Spleen (tissue), 11 donors: ENCODE measurements at regions not wholly inside any gene's neighbourhood (a gene's known extent, or its start where the extent isn't known, plus 50 kb on each side); places are given as distances from the start of the nearest gene placed in this dataset.
"Not testable (repeated sequence)": the region's sequence is repeated elsewhere in the genome, so short reads cannot be mapped to it uniquely, and the experiment has no call there.

Source experiments
- DNase-seq: peaks from one replicate; pipeline ENCODE4 v3.0.0-alpha.2; 2020
- H3K27ac ChIP-seq, 8 donors: fragments of 200-600 bp; sonication (generic) in 7 of 8; 1 replicate in 4 of 8; 2 replicates in 4 of 8; pipeline versions ENCODE4 v1.5.0 to v1.8.0; 2016 to 2021; ENCODE audit warnings: inconsistent platforms in 4 of 8, mild to moderate bottlenecking in 4 of 8, moderate library complexity in 1 of 8
- H3K27me3 ChIP-seq, 7 donors: fragments of 200-600 bp; sonication (generic) in 6 of 7; replicated peaks in 1 of 7; 1 replicate in 4 of 7; 2 replicates in 3 of 7; pipeline versions ENCODE4 v1.5.0 to v1.8.0; 2016 to 2021; ENCODE audit warnings: inconsistent platforms in 3 of 7, mild to moderate bottlenecking in 1 of 7
- H3K36me3 ChIP-seq, 6 donors: fragments of 200-600 bp; sonication (generic) in 5 of 6; 1 replicate in 4 of 6; 2 replicates in 2 of 6; pipeline versions ENCODE4 v1.5.0 to v1.8.0; 2016 to 2021; ENCODE audit warnings: inconsistent platforms in 2 of 6
- H3K4me1 ChIP-seq, 6 donors: fragments of 200-600 bp; sonication (generic) in 5 of 6; 1 replicate in 3 of 6; 2 replicates in 3 of 6; pipeline versions ENCODE4 v1.5.0 to v1.8.0; 2016 to 2021; ENCODE audit warnings: inconsistent platforms in 3 of 6
- H3K4me3 ChIP-seq, 8 donors: fragments of 200-600 bp; sonication (generic) in 7 of 8; 1 replicate in 4 of 8; 2 replicates in 4 of 8; pipeline versions ENCODE4 v1.5.0 to v1.8.0; 2016 to 2021; ENCODE audit warnings: inconsistent platforms in 4 of 8, mild to moderate bottlenecking in 4 of 8, moderate library complexity in 2 of 8
- H3K9me3 ChIP-seq, 8 donors: fragments of 200-600 bp; sonication (generic) in 7 of 8; 1 replicate in 4 of 8; 2 replicates in 4 of 8; pipeline versions ENCODE4 v1.5.0 to v1.8.0; 2016 to 2021; ENCODE audit warnings: inconsistent platforms in 4 of 8
- CTCF ChIP-seq, 11 experiments: fragments of 200-600 bp in 7 of 11; fragments of 450-650 bp in 4 of 11; sonication (generic) in 4 of 11; IDR thresholded peaks in 8 of 11; conservative IDR thresholded peaks in 3 of 11; 1 replicate in 7 of 11; 2 replicates in 4 of 11; pipeline versions ENCODE4 v1.4.0 to v1.8.0; 2016 to 2021; ENCODE audit warnings: antibody characterized with exemption in 11 of 11, inconsistent platforms in 4 of 11, mild to moderate bottlenecking in 1 of 11
- POLR2A ChIP-seq, 3 donors: fragments of 450-650 bp; IDR thresholded peaks; one replicate each; pipeline ENCODE4 v1.5.1; 2017; ENCODE audit warnings: antibody characterized with exemption in 3 of 3, mild to moderate bottlenecking in 1 of 3
- POLR2AphosphoS5 ChIP-seq, 3 donors: sonication (generic); formaldehyde crosslinking; IDR thresholded peaks; one replicate each; pipeline ENCODE4 v1.5.1; 2017; ENCODE audit warnings: antibody characterized with exemption in 3 of 3
- WGBS, 5 donors: extraction: QIAGEN DNeasy Blood & Tissue Kit in 3 of 5; methylation state at CpG; one replicate each; pipeline versions ENCODE4 v1.1.5 to v1.1.7; 2013 to 2018; 5-methylcytosine and 5-hydroxymethylcytosine counted together
- intact Hi-C: fragments of 100-400 bp; cut with DNase I; formaldehyde crosslinking; loops from one replicate; pipeline ENCODE4 v1.15.0; 2023; ENCODE audit warnings: low total_unique reads
- donor health status: healthy with polysubstance abuse.
- donor health status: DM: no; HTN: no; CAD: no; lungs with moderate emphysema.
- donor health status: DM: no; HTN: no; CAD: no.
- donor health status: Bipolar disorder and iron deficiency.
- donor health status: healthy.
- donor health status: DM: no; HTN: no; CAD: no.
- donor health status: DM: yes; HTN: yes; CAD: no.

- Histone ChIP-seq H3K4me1 (no peaks in the 10 kb centered on the region), H3K27ac (no peak overlapping the region), H3K9me3 (no peaks in the 10 kb centered on the region), H3K4me3 (no peak overlapping the region), H3K27me3 (no peaks in the 10 kb centered on the region), H3K36me3 (no peaks in the 10 kb centered on the region)
- 80 to 94% (median 84%) methylated on average over 4 of the region's 4 CpGs for WGBS, 5 donors
- intact Hi-C loops = no loop called here
- no peak for DNase-seq
- TF ChIP-seq POLR2AphosphoS5 (IDR thresholded peaks at IDR 0.05) (no peak), POLR2A (IDR thresholded peaks at IDR 0.05) (no peak), CTCF (IDR thresholded peaks at IDR 0.05 in 8 of 11, conservative IDR thresholded peaks at IDR 0.05 in 3 of 11) (no peak)
These were observed 635.3 kb downstream of the UTRN start for GRCh38 chr6:144920391-144920961.

- intact Hi-C loops = no loop called here
- TF ChIP-seq POLR2AphosphoS5 (IDR thresholded peaks at IDR 0.05) = no peak
- TF ChIP-seq CTCF (IDR thresholded peaks at IDR 0.05 in 8 of 11, conservative IDR thresholded peaks at IDR 0.05 in 3 of 11) = no peak
- TF ChIP-seq POLR2A (IDR thresholded peaks at IDR 0.05) = no peak
- Histone ChIP-seq H3K9me3 (no peaks in the 10 kb centered on the region), H3K36me3 (no peaks in the 10 kb centered on the region), H3K4me1 (no peaks in the 10 kb centered on the region), H3K4me3 (no peak overlapping the region), H3K27me3 (no peaks in the 10 kb centered on the region), H3K27ac (no peak overlapping the region)
- WGBS, 5 donors = 68 to 88% (median 74%) methylated on average over 6 of the region's 6 CpGs
- DNase-seq = no peak
These were observed 636.3 kb downstream of the UTRN start for GRCh38 chr6:144921206-144921975.

DNA sequence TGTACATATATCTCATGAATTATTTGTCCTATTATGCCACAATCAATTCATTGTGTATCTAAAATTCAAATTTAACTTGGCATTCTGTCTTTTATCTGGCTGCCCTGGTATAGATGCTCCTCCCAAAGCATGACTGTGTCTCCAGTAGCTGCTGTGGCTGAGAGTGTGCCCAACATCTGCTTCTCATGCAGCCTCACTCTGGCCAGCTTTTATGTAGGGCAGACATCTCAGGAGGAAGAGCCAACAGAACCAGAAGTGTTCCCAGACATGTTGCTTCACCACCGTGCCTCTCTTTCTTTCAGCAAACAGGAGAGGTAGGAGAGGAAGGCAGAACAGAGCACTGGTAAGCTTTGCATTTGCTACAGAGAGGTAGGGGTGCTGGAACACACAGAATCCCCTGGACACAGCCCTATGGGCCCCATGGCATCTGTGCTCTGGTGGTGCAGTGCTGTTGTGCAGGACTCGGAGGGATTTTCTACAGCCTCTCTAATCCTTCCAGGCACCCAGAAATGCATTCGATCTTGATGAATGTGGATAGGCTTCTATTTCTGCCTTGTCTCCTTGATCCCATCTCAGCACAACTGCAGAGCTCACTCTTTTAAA is 637.1 kb downstream of the UTRN start:
- H3K4me1 ChIP-seq = no peaks in the 10 kb centered on the region
- H3K9me3 ChIP-seq = no peaks in the 10 kb centered on the region
- H3K4me3 ChIP-seq = no peak overlapping the region
- H3K36me3 ChIP-seq = no peaks in the 10 kb centered on the region
- no peak for DNase-seq
- TF ChIP-seq POLR2A (IDR thresholded peaks at IDR 0.05) = no peak
- no peak for TF ChIP-seq POLR2AphosphoS5 (IDR thresholded peaks at IDR 0.05)
- TF ChIP-seq CTCF (IDR thresholded peaks at IDR 0.05 in 8 of 11, conservative IDR thresholded peaks at IDR 0.05 in 3 of 11) = no peak
- H3K27me3 ChIP-seq = no peaks in the 10 kb centered on the region
- H3K27ac ChIP-seq = no peak overlapping the region
- WGBS, 5 donors = 76 to 91% (median 83%) methylated on average over 3 of the region's 3 CpGs
- intact Hi-C loops = no loop called here

DNA sequence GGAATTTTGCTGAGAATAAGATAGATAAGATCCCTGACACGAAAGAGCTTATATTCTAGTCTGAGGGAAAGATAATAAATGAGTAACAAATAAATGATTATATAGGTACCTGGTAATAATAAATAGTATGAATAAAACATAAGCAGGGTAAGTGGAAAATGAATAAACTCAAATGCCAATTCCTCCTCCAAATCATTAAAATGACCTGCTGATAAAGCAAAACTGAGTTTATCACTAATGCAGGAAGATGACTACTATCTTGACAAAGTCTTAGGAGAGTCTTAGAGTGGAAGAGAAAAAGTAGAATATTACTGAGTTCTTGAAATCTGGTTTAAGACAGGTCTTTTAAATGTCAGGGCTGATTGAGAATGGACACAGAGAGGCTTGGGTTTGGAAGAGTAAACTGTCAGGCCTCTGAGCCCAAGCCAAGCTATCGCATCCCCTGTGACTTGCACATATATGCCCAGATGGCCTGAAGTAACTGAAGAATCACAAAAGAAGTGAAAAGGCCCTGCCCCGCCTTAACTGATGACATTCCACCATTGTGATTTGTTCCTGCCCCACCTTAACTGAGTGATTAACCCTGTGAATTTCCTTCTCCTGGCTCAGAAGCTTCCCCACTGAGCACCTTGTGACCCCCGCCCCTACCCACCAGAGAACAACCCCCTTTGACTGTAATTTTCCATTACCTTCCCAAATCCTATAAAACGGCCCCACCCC is 637.8 kb downstream of the UTRN start:
- intact Hi-C loops, H3K36me3 ChIP-seq, H3K4me3 ChIP-seq, H3K27ac ChIP-seq, H3K9me3 ChIP-seq, DNase-seq, H3K27me3 ChIP-seq, H3K4me1 ChIP-seq: not testable (repeated sequence)
- WGBS, 5 donors = 79 to 95% (median 85%) methylated on average over 3 to 5 of the region's 5 CpGs

- H3K36me3 ChIP-seq, H3K4me1 ChIP-seq, intact Hi-C loops, H3K4me3 ChIP-seq, DNase-seq, H3K27me3 ChIP-seq, H3K27ac ChIP-seq, H3K9me3 ChIP-seq: not testable (repeated sequence)
- WGBS, 5 donors = 85 to 96% (median 90%) methylated on average over 4 to 5 of the region's 5 CpGs
These were observed 638.3 kb downstream of the UTRN start for GRCh38 chr6:144923491-144923787.
